HEK293T (cell line): ENCODE measurements at regions not wholly inside any gene's neighbourhood (a gene's known extent, or its start where the extent isn't known, plus 50 kb on each side); places are given as distances from the start of the nearest gene placed in this dataset.

Source experiments
- ARNT ChIP-seq: fragments of 450-650 bp; IDR thresholded peaks from 2 replicates; pipeline ENCODE4 v1.6.1; 2017; ENCODE audit warnings: mild to moderate bottlenecking
- BHLHE40 ChIP-seq: fragments of 450-650 bp; IDR thresholded peaks from 2 replicates; pipeline ENCODE4 v1.6.1; 2016; ENCODE audit warnings: mild to moderate bottlenecking, moderate library complexity, borderline replicate concordance
- CTBP1 ChIP-seq: fragments of 450-650 bp; IDR thresholded peaks from 2 replicates; pipeline ENCODE4 v1.6.1; 2016; ENCODE audit warnings: borderline replicate concordance
- ELF4 ChIP-seq: fragments of 450-650 bp; IDR thresholded peaks from 2 replicates; pipeline ENCODE4 v1.6.1; 2017; ENCODE audit warnings: antibody characterized with exemption
- FOXA1 ChIP-seq: fragments of 450-650 bp; IDR thresholded peaks from 2 replicates; pipeline ENCODE4 v1.6.1; 2016; ENCODE audit warnings: mild to moderate bottlenecking
- FOXK2 ChIP-seq: fragments of 450-650 bp; IDR thresholded peaks from 2 replicates; pipeline ENCODE4 v1.6.1; 2016; ENCODE audit warnings: mild to moderate bottlenecking
- FOXM1 ChIP-seq: fragments of 450-650 bp; IDR thresholded peaks from 2 replicates; pipeline ENCODE4 v1.6.1; 2017; ENCODE audit warnings: mild to moderate bottlenecking, borderline replicate concordance
- HDGF ChIP-seq: fragments of 450-650 bp; IDR thresholded peaks from 2 replicates; pipeline ENCODE4 v1.6.1; 2017; ENCODE audit warnings: antibody characterized with exemption, borderline replicate concordance
- L3MBTL2 ChIP-seq: fragments of 450-650 bp; conservative IDR thresholded peaks from 2 replicates; pipeline ENCODE4 v1.6.1; 2016; ENCODE audit warnings: mild to moderate bottlenecking
- LEF1 ChIP-seq: fragments of 450-650 bp; IDR thresholded peaks from 2 replicates; pipeline ENCODE4 v1.6.1; 2017; ENCODE audit warnings: mild to moderate bottlenecking, borderline replicate concordance
- NFRKB ChIP-seq: fragments of 450-650 bp; IDR thresholded peaks from 2 replicates; pipeline ENCODE4 v1.6.1; 2016; ENCODE audit warnings: mild to moderate bottlenecking, moderate library complexity
- PKNOX1 ChIP-seq: fragments of 450-650 bp; IDR thresholded peaks from 2 replicates; pipeline ENCODE4 v1.6.1; 2016
- SP1 ChIP-seq: fragments of 450-650 bp; IDR thresholded peaks from 2 replicates; pipeline ENCODE4 v1.6.1; 2017
- TARDBP ChIP-seq: fragments of 450-650 bp; IDR thresholded peaks from 2 replicates; pipeline ENCODE4 v1.6.1; 2016

DNA sequence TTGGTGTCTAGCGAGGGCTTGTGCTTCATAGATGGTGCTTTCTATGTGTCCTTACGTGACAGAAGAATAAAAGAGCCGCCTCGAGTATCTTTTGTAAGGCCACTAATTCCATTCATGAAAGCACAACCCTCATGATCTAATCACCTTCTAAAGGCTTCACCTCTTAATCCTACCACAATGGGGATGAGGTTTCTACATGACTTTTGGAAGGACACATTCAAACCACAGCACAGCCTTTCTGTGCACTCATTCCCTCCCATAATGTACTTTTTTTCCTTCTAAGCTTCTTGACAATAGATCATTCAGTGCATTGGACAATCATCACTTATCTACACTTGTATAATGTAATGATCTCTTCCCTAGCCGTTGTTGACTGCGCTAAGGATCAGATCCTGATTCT is 774.8 kb downstream of the BRINP1 start:
- TF ChIP-seq HDGF (no peak), SP1 (no peak), FOXK2 (no peak), LEF1 (no peak), ELF4 (no peak), FOXA1 (no peak), L3MBTL2 (no peak), PKNOX1 (no peak), NFRKB (no peak), BHLHE40 (no peak), TARDBP (no peak), FOXM1 (no peak), CTBP1 (no peak), ARNT (no peak)
